ENCODE measurements at regions not wholly inside any gene's neighbourhood (a gene's known extent, or its start where the extent isn't known, plus 50 kb on each side); places are given as distances from the start of the nearest gene placed in this dataset.

GRCh38 chr10:6815346-6815745, 235.3 kb upstream of the PRKCQ start:
- H3K4me3 ChIP-seq (ENCODE audit: low read depth, low read length): no peak overlapping the region
- DNase-seq (ENCODE audit: low read depth): no peak
- no peak for TF ChIP-seq CTCF (IDR thresholded peaks at IDR 0.05; ENCODE audit: low read depth, low read length, missing control alignments)

DNA sequence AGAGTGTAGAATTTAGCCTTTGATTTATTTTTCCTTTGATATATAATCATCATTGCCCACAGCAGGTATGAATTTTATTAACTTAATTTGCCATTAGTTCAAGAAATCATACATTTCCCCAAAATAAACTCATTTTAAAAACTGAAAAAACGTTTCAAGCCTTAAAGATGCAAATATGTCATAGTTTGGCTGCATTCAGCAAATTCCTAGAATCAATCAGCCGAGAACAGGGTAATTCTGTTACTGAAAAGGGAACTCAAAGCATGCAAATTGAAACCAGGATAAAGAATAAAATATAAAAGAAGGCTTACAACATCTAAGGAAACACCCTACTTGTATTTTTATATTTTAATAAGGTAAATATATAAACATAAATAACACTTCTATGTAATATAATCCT, 233.8 kb upstream of the PRKCQ start:
- no peak for DNase-seq (ENCODE audit: low read depth)
- H3K4me3 ChIP-seq (ENCODE audit: low read depth, low read length): no peak overlapping the region
- no peak for TF ChIP-seq CTCF (IDR thresholded peaks at IDR 0.05; ENCODE audit: low read depth, low read length, missing control alignments)

- TF ChIP-seq CTCF (IDR thresholded peaks at IDR 0.05; ENCODE audit: low read depth, low read length, missing control alignments): no peak
- no peak for DNase-seq (ENCODE audit: low read depth)
- no peak overlapping the region for H3K4me3 ChIP-seq (ENCODE audit: low read depth, low read length)
Measured at GRCh38 chr10:6813306-6813705, 233.2 kb upstream of the PRKCQ start.

- DNase-seq (ENCODE audit: low read depth): no peak
- TF ChIP-seq CTCF (IDR thresholded peaks at IDR 0.05; ENCODE audit: low read depth, low read length, missing control alignments): no peak
- H3K4me3 ChIP-seq (ENCODE audit: low read depth, low read length): no peak overlapping the region
Measured at GRCh38 chr10:6811153-6811552, 231.1 kb upstream of the PRKCQ start.

GRCh38 chr10:6803427-6803783, 223.3 kb upstream of the PRKCQ start:
- TF ChIP-seq CTCF (IDR thresholded peaks at IDR 0.05; ENCODE audit: low read depth, low read length, missing control alignments): no peak
- no peak overlapping the region for H3K4me3 ChIP-seq (ENCODE audit: low read depth, low read length)
- DNase-seq (ENCODE audit: low read depth): no peak

GRCh38 chr10:6802759-6803426, 222.8 kb upstream of the PRKCQ start:
- no peak overlapping the region for H3K4me3 ChIP-seq (ENCODE audit: low read depth, low read length)
- TF ChIP-seq CTCF (IDR thresholded peaks at IDR 0.05; ENCODE audit: low read depth, low read length, missing control alignments): no peak
- no peak for DNase-seq (ENCODE audit: low read depth)

- no peak for DNase-seq (ENCODE audit: low read depth)
- no peak overlapping the region for H3K4me3 ChIP-seq (ENCODE audit: low read depth, low read length)
- TF ChIP-seq CTCF (IDR thresholded peaks at IDR 0.05; ENCODE audit: low read depth, low read length, missing control alignments): no peak
Measured at GRCh38 chr10:6796231-6796630, 216.2 kb upstream of the PRKCQ start.

All from GM12864 (cell line).